H1 (cell line): ENCODE measurements at regions not wholly inside any gene's neighbourhood (a gene's known extent, or its start where the extent isn't known, plus 50 kb on each side); places are given as distances from the start of the nearest gene placed in this dataset.

Experiments
- CTCF ChIA-PET: fragments of 300-600 bp; sonication (Branson Sonifier 250); formaldehyde crosslinking; loops from one replicate; lab custom pipeline; 2021; ENCODE audit not compliant: partially characterized antibody; lab: Charles Lee
- POLR2A ChIA-PET: fragments of 300-600 bp; sonication (Branson Sonifier 250); formaldehyde crosslinking; loops from one replicate; lab custom pipeline; 2021; ENCODE audit warnings: inconsistent platforms; ENCODE audit not compliant: partially characterized antibody; lab: Charles Lee
- DNase-seq, 2 experiments: peaks; one replicate each; pipeline versions ENCODE4 v3.0.0 to v3.0.0-alpha.2; 2010 to 2022; ENCODE audit warnings: low spot score in 2 of 2, low read depth in 1 of 2, mixed read lengths in 1 of 2
- FAIRE-seq: peaks from 2 replicates; lab custom pipeline; 2011; peaks lifted over from hg19 to GRCh38; lab: Jason Lieb, UNC
- H2AFZ ChIP-seq: 2 replicates; pipeline ENCODE4 v1.8.1; 2012; ENCODE audit warnings: low read length, inconsistent platforms
- H2AK5ac ChIP-seq: 2 replicates; pipeline ENCODE4 v1.6.1; 2013; ENCODE audit warnings: low read depth, low read length
- H2BK120ac ChIP-seq: replicated peaks from 2 replicates; pipeline ENCODE3; 2013; ENCODE audit warnings: low read depth, low read length, inconsistent platforms
- H2BK12ac ChIP-seq: 2 replicates; pipeline ENCODE4 v1.6.1; 2013; ENCODE audit warnings: low read depth, low read length
- H2BK15ac ChIP-seq: 2 replicates; pipeline ENCODE4 v1.6.1; 2013; ENCODE audit warnings: low read length
- H2BK20ac ChIP-seq: 2 replicates; pipeline ENCODE4 v1.6.1; 2013; ENCODE audit warnings: low read length
- H2BK5ac ChIP-seq: 2 replicates; pipeline ENCODE4 v1.6.1; 2013; ENCODE audit warnings: low read depth, low read length
- H3K14ac ChIP-seq: 2 replicates; pipeline ENCODE4 v1.6.1; 2013; ENCODE audit warnings: inconsistent platforms; ENCODE audit not compliant: insufficient read length
- H3K18ac ChIP-seq: 2 replicates; pipeline ENCODE4 v1.6.1; 2013; ENCODE audit warnings: low read length; ENCODE audit errors: extremely low read depth
- H3K23ac ChIP-seq: 2 replicates; pipeline ENCODE4 v1.6.1; 2013; ENCODE audit warnings: inconsistent platforms; ENCODE audit not compliant: insufficient read length
- H3K23me2 ChIP-seq: 2 replicates; pipeline ENCODE4 v1.6.1; 2013; ENCODE audit warnings: low read depth, low read length
- H3K27ac ChIP-seq: 2 replicates; pipeline ENCODE4 v1.6.1; 2011; ENCODE audit warnings: low read depth, low read length, inconsistent platforms
- H3K27me3 ChIP-seq, 4 experiments: replicated peaks in 1 of 4; 1 replicate in 1 of 4; 2 replicates in 3 of 4; pipeline versions ENCODE4 v1.6.1 to v1.8.1; 2011 to 2013; ENCODE audit warnings: low read length in 3 of 4, mild to moderate bottlenecking in 3 of 4, inconsistent platforms in 2 of 4, mixed read lengths in 2 of 4, moderate library complexity in 1 of 4; ENCODE audit not compliant: control insufficient read depth in 3 of 4, insufficient read depth in 3 of 4; ENCODE audit errors: extremely low read depth in 1 of 4
- H3K36me3 ChIP-seq, 4 experiments: 2 replicates each; pipeline versions ENCODE4 v1.6.1 to v1.8.1; 2011 to 2013; ENCODE audit warnings: mild to moderate bottlenecking in 4 of 4, low read length in 3 of 4, moderate library complexity in 2 of 4, control low read depth in 1 of 4, inconsistent platforms in 1 of 4; ENCODE audit not compliant: insufficient read depth in 4 of 4, control insufficient read depth in 2 of 4
- H3K4ac ChIP-seq: replicated peaks from 2 replicates; pipeline ENCODE3; 2013; ENCODE audit warnings: low read length, low read depth, mixed read lengths, inconsistent platforms; ENCODE audit not compliant: insufficient read length
- H3K4me1 ChIP-seq, 4 experiments: replicated peaks in 1 of 4; 1 replicate in 1 of 4; 2 replicates in 3 of 4; pipeline versions ENCODE4 v1.6.1 to v1.8.1; 2011 to 2013; ENCODE audit warnings: low read length in 3 of 4, inconsistent platforms in 2 of 4, mixed read lengths in 1 of 4; ENCODE audit not compliant: insufficient read depth in 4 of 4, control insufficient read depth in 3 of 4
- H3K4me2 ChIP-seq, 2 experiments: 2 replicates each; pipeline versions ENCODE4 v1.6.1 to v1.8.1; 2011 to 2013; ENCODE audit warnings: low read depth in 2 of 2, low read length in 2 of 2, control low read depth in 1 of 2, inconsistent platforms in 1 of 2, mild to moderate bottlenecking in 1 of 2; ENCODE audit not compliant: insufficient read depth in 1 of 2
- H3K4me3 ChIP-seq, 4 experiments: fragments of 200-600, 300-600 bp in 1 of 4; sonication (generic), shearing (Covaris generic), sonication (Bioruptor Twin) in 1 of 4; 2 replicates each; pipeline versions ENCODE4 v1.5.1 to v1.8.1; 2011 to 2016; ENCODE audit warnings: low read length in 4 of 4, low read depth in 3 of 4, control low read depth in 2 of 4, inconsistent platforms in 2 of 4, mild to moderate bottlenecking in 2 of 4, mixed read lengths in 1 of 4, moderate library complexity in 1 of 4; ENCODE audit not compliant: insufficient read depth in 2 of 4; ENCODE audit errors: extremely low read depth in 1 of 4
- H3K56ac ChIP-seq: replicated peaks from 2 replicates; pipeline ENCODE3; 2013; ENCODE audit warnings: low read depth, mild to moderate bottlenecking, mixed read lengths, low read length, inconsistent platforms; ENCODE audit not compliant: insufficient read length
- H3K79me1 ChIP-seq: 2 replicates; pipeline ENCODE4 v1.6.1; 2013; ENCODE audit warnings: low read depth, low read length, control low read depth
- H3K79me2 ChIP-seq, 2 experiments: 2 replicates each; pipeline versions ENCODE4 v1.6.1 to v1.8.1; 2012 to 2013; ENCODE audit warnings: low read length in 2 of 2, mild to moderate bottlenecking in 2 of 2, inconsistent platforms in 1 of 2; ENCODE audit not compliant: insufficient read depth in 2 of 2, control insufficient read depth in 1 of 2
- H3K9ac ChIP-seq, 4 experiments: replicated peaks in 1 of 4; 1 replicate in 1 of 4; 2 replicates in 3 of 4; pipeline versions ENCODE4 v1.6.1 to v1.8.1; 2011 to 2013; ENCODE audit warnings: low read depth in 3 of 4, low read length in 3 of 4, control low read depth in 2 of 4, mild to moderate bottlenecking in 2 of 4, moderate library complexity in 2 of 4, inconsistent platforms in 1 of 4; ENCODE audit errors: extremely low read depth in 1 of 4
- H3K9me3 ChIP-seq, 2 experiments: 2 replicates each; pipeline versions ENCODE4 v1.6.1 to v1.8.1; 2012 to 2013; ENCODE audit warnings: mild to moderate bottlenecking in 2 of 2, moderate library complexity in 2 of 2, control low read depth in 1 of 2, inconsistent platforms in 1 of 2, low read depth in 1 of 2, low read length in 1 of 2, mixed read lengths in 1 of 2; ENCODE audit not compliant: insufficient read depth in 2 of 2
- H4K20me1 ChIP-seq, 2 experiments: replicated peaks in 1 of 2; 2 replicates each; pipeline versions ENCODE3 to v1.8.1; 2011 to 2013; ENCODE audit warnings: inconsistent platforms in 2 of 2, low read length in 2 of 2, mild to moderate bottlenecking in 1 of 2; ENCODE audit not compliant: insufficient read depth in 2 of 2, control insufficient read depth in 1 of 2
- H4K5ac ChIP-seq: 2 replicates; pipeline ENCODE4 v1.6.1; 2013; ENCODE audit warnings: low read length, low read depth, mixed read lengths, inconsistent platforms; ENCODE audit not compliant: insufficient read length
- H4K8ac ChIP-seq: 2 replicates; pipeline ENCODE4 v1.8.0; 2013; ENCODE audit warnings: mild to moderate bottlenecking, moderate library complexity, low read length, inconsistent platforms; ENCODE audit not compliant: insufficient read depth; ENCODE audit errors: extremely low read depth
- H4K91ac ChIP-seq: replicated peaks from 2 replicates; pipeline ENCODE3; 2013; ENCODE audit warnings: low read length, mixed read lengths, inconsistent platforms; ENCODE audit not compliant: insufficient read length
- CHD7 ChIP-seq: fragments of 300-600 bp; sonication (generic); IDR thresholded peaks from 2 replicates; pipeline ENCODE4 v1.7.1; 2012; ENCODE audit warnings: low read length, moderate library complexity, mild to moderate bottlenecking, inconsistent platforms; ENCODE audit not compliant: insufficient replicate concordance
- WGBS, 2 experiments: shearing (Covaris generic) in 1 of 2; methylation state at CpG; one replicate each; pipeline versions ENCODE4 v1.1.6 to v1.1.7; 2013 to 2015; ENCODE audit warnings: low lambda C conversion rate in 2 of 2, mixed read lengths in 2 of 2, inconsistent platforms in 1 of 2, low coverage in 1 of 2, missing lambda C conversion rate in 1 of 2; ENCODE audit not compliant: insufficient replicate concordance in 2 of 2, insufficient coverage in 1 of 2, insufficient read length in 1 of 2; ENCODE audit errors: extremely low coverage in 1 of 2, missing lambda C conversion rate in 1 of 2; 5-methylcytosine and 5-hydroxymethylcytosine counted together

GRCh38 chr6:51387907-51388306, 569.2 kb downstream of the TFAP2B start:
- Histone ChIP-seq H2AFZ (no peak overlapping the region), H2BK15ac (no peak overlapping the region), H3K9ac (no peak overlapping the region), H3K36me3 (no peaks in the 10 kb centered on the region), H3K23ac (no peak overlapping the region), H3K56ac (no peak overlapping the region), H3K79me1 (no peaks in the 10 kb centered on the region), H4K91ac (no peak overlapping the region), H2BK20ac (no peak overlapping the region), H4K8ac (no peak overlapping the region), H3K14ac (no peak overlapping the region), H3K27ac (no peak overlapping the region), H2AK5ac (no peak overlapping the region), H3K23me2 (no peaks in the 10 kb centered on the region), H4K5ac (no peak overlapping the region), H3K4ac (no peak overlapping the region), H3K79me2 (no peaks in the 10 kb centered on the region), H3K4me2 (no peak overlapping the region), H3K27me3 (peaks cover 0 to 1% (median 0%) of the 10 kb centered on the region in 4 experiments; a peak in 1 of 7 replicates), H3K9me3 (no peaks in the 10 kb centered on the region), H2BK120ac (no peak overlapping the region), H4K20me1 (no peaks in the 10 kb centered on the region), H2BK12ac (no peak overlapping the region), H2BK5ac (no peak overlapping the region), H3K4me3 (no peak overlapping the region), H3K4me1 (no peaks in the 10 kb centered on the region), H3K18ac (no peak overlapping the region)
- ChIA-PET CTCF (no interaction called here), POLR2A (no interaction called here)
- DNase-seq: no peak
- 84% methylated on average over 4 of the region's 4 CpGs; no CpG with 5 or more reads in 1 of the 2 experiments for WGBS, 2 experiments
- no peak for FAIRE-seq
- no peak for TF ChIP-seq CHD7
